Breast epithelium (tissue), 4 donors: ENCODE measurements at regions not wholly inside any gene's neighbourhood (a gene's known extent, or its start where the extent isn't known, plus 50 kb on each side); places are given as distances from the start of the nearest gene placed in this dataset.
"Not testable (repeated sequence)": the region's sequence is repeated elsewhere in the genome, so short reads cannot be mapped to it uniquely, and the experiment has no call there.

Source experiments
- DNase-seq, 2 donors: peaks; one replicate each; pipeline ENCODE4 v3.0.0-alpha.2; 2019; ENCODE audit warnings: low spot score in 2 of 2
- H3K27ac ChIP-seq, 2 donors: fragments of 200-600 bp; sonication (generic) in 1 of 2; one replicate each; pipeline ENCODE4 v1.5.1; 2016 to 2019; ENCODE audit warnings: mild to moderate bottlenecking in 1 of 2
- H3K27me3 ChIP-seq, 2 donors: fragments of 200-600 bp; sonication (generic) in 1 of 2; one replicate each; pipeline versions ENCODE4 v1.5.1 to v1.6.0; 2017 to 2019; ENCODE audit warnings: control low read depth in 1 of 2, mild to moderate bottlenecking in 1 of 2
- H3K36me3 ChIP-seq: fragments of 200-600 bp; one replicate; pipeline ENCODE4 v1.5.1; 2019
- H3K4me1 ChIP-seq, 2 donors: fragments of 200-600 bp; sonication (generic); one replicate each; pipeline ENCODE4 v1.5.1; 2016 to 2019; ENCODE audit warnings: control low read depth in 1 of 2
- H3K4me3 ChIP-seq, 3 donors: fragments of 200-600 bp; sonication (generic); 1 replicate in 2 of 3; 2 replicates in 1 of 3; pipeline ENCODE4 v1.5.1; 2016 to 2019; ENCODE audit warnings: mild to moderate bottlenecking in 3 of 3, moderate library complexity in 2 of 3
- H3K9me3 ChIP-seq, 2 donors: fragments of 200-600 bp; sonication (generic) in 1 of 2; one replicate each; pipeline ENCODE4 v1.5.1; 2016 to 2019; ENCODE audit warnings: control low read depth in 1 of 2
- CTCF ChIP-seq, 3 donors: fragments of 450-650 bp; IDR thresholded peaks; one replicate each; pipeline ENCODE4 v1.5.1; 2016 to 2017; ENCODE audit warnings: antibody characterized with exemption in 3 of 3, mild to moderate bottlenecking in 3 of 3, moderate library complexity in 3 of 3
- POLR2A ChIP-seq: fragments of 450-650 bp; IDR thresholded peaks from one replicate; pipeline ENCODE4 v1.6.1; 2016; ENCODE audit warnings: antibody characterized with exemption, mild to moderate bottlenecking, moderate library complexity
- POLR2AphosphoS5 ChIP-seq, 3 donors: sonication (generic); formaldehyde crosslinking; IDR thresholded peaks; one replicate each; pipeline ENCODE4 v1.6.1; 2017; ENCODE audit warnings: antibody characterized with exemption in 3 of 3
- intact Hi-C: fragments of 100-400 bp; cut with DNase I; formaldehyde crosslinking; loops from one replicate; pipeline ENCODE4 v1.15.1; 2023; ENCODE audit warnings: low total_unique reads

- H3K4me1 ChIP-seq: no peaks in the 10 kb centered on the region
- no peak overlapping the region for H3K4me3 ChIP-seq
- H3K36me3 ChIP-seq: no peaks in the 10 kb centered on the region
- DNase-seq: no peak
- TF ChIP-seq CTCF (IDR thresholded peaks at IDR 0.05): no peak
- TF ChIP-seq POLR2AphosphoS5 (IDR thresholded peaks at IDR 0.05): no peak
- TF ChIP-seq POLR2A: no peak
- H3K9me3 ChIP-seq: no peaks in the 10 kb centered on the region
- H3K27ac ChIP-seq: no peak overlapping the region
- intact Hi-C loops: no loop called here
- H3K27me3 ChIP-seq: no peaks in the 10 kb centered on the region
Observed at GRCh38 chr9:80679916-80680315, 1009.4 kb downstream of the TLE1 start.

- Histone ChIP-seq H3K4me1 (no peaks in the 10 kb centered on the region), H3K9me3 (no peaks in the 10 kb centered on the region), H3K36me3 (no peaks in the 10 kb centered on the region), H3K4me3 (no peak overlapping the region), H3K27ac (no peak overlapping the region), H3K27me3 (no peaks in the 10 kb centered on the region)
- DNase-seq: no peak
- intact Hi-C loops: no loop called here
- TF ChIP-seq POLR2AphosphoS5 (IDR thresholded peaks at IDR 0.05) (no peak), POLR2A (no peak), CTCF (IDR thresholded peaks at IDR 0.05) (no peak)
Observed at GRCh38 chr9:80678906-80679305, 1010.4 kb downstream of the TLE1 start.

GRCh38 chr9:80673496-80673895, 1015.9 kb downstream of the TLE1 start:
- H3K27me3 ChIP-seq: no peaks in the 10 kb centered on the region
- DNase-seq: no peak
- no peaks in the 10 kb centered on the region for H3K36me3 ChIP-seq
- intact Hi-C loops: no loop called here
- H3K27ac ChIP-seq: no peak overlapping the region
- no peak for TF ChIP-seq CTCF (IDR thresholded peaks at IDR 0.05)
- TF ChIP-seq POLR2A: no peak
- TF ChIP-seq POLR2AphosphoS5 (IDR thresholded peaks at IDR 0.05): no peak
- no peaks in the 10 kb centered on the region for H3K9me3 ChIP-seq
- no peak overlapping the region for H3K4me3 ChIP-seq
- no peaks in the 10 kb centered on the region for H3K4me1 ChIP-seq

GRCh38 chr9:80665479-80665878, 1023.9 kb downstream of the TLE1 start:
- intact Hi-C loops: no loop called here
- no peaks in the 10 kb centered on the region for H3K4me1 ChIP-seq
- no peak overlapping the region for H3K4me3 ChIP-seq
- H3K27me3 ChIP-seq: no peaks in the 10 kb centered on the region
- no peaks in the 10 kb centered on the region for H3K36me3 ChIP-seq
- H3K27ac ChIP-seq: no peak overlapping the region
- no peak for DNase-seq
- no peaks in the 10 kb centered on the region for H3K9me3 ChIP-seq
- TF ChIP-seq CTCF (IDR thresholded peaks at IDR 0.05): no peak
- TF ChIP-seq POLR2AphosphoS5 (IDR thresholded peaks at IDR 0.05): no peak
- no peak for TF ChIP-seq POLR2A

- H3K4me3 ChIP-seq: no peak overlapping the region
- DNase-seq: no peak
- no peaks in the 10 kb centered on the region for H3K4me1 ChIP-seq
- TF ChIP-seq POLR2A (no peak), CTCF (IDR thresholded peaks at IDR 0.05) (no peak), POLR2AphosphoS5 (IDR thresholded peaks at IDR 0.05) (no peak)
- intact Hi-C loops: no loop called here
- H3K36me3 ChIP-seq: no peaks in the 10 kb centered on the region
- no peaks in the 10 kb centered on the region for H3K27me3 ChIP-seq
- no peak overlapping the region for H3K27ac ChIP-seq
- H3K9me3 ChIP-seq: no peaks in the 10 kb centered on the region
Observed at GRCh38 chr9:80664327-80665210, 1024.8 kb downstream of the TLE1 start.

- DNase-seq, intact Hi-C loops, H3K27me3 ChIP-seq, H3K27ac ChIP-seq, H3K4me3 ChIP-seq, H3K9me3 ChIP-seq, H3K4me1 ChIP-seq, H3K36me3 ChIP-seq: not testable (repeated sequence)
Observed at GRCh38 chr9:80659751-80660150, 1029.6 kb downstream of the TLE1 start.
